Endothelial cell (in vitro differentiated cells): ENCODE measurements at regions not wholly inside any gene's neighbourhood (a gene's known extent, or its start where the extent isn't known, plus 50 kb on each side); places are given as distances from the start of the nearest gene placed in this dataset.

Experiments used
- DNase-seq: peaks from one replicate; pipeline ENCODE4 v3.0.0; 2021; ENCODE audit warnings: low spot score
- H3K27ac Mint-ChIP-seq: one replicate; pipeline ENCODE4 v1.8.0; 2021; ENCODE audit warnings: mixed read lengths, inconsistent platforms; ENCODE audit not compliant: unreplicated experiment
- H3K27me3 Mint-ChIP-seq: one replicate; pipeline ENCODE4 v1.8.0; 2021; ENCODE audit warnings: mild to moderate bottlenecking, moderate library complexity, mixed read lengths, inconsistent platforms; ENCODE audit not compliant: unreplicated experiment
- H3K36me3 Mint-ChIP-seq: one replicate; pipeline ENCODE4 v1.8.0; 2021; ENCODE audit warnings: mild to moderate bottlenecking, low read depth, mixed read lengths, inconsistent platforms; ENCODE audit not compliant: unreplicated experiment
- H3K4me1 Mint-ChIP-seq: one replicate; pipeline ENCODE4 v1.8.0; 2021; ENCODE audit warnings: mild to moderate bottlenecking, mixed read lengths, inconsistent platforms; ENCODE audit not compliant: unreplicated experiment
- H3K4me3 Mint-ChIP-seq: one replicate; pipeline ENCODE4 v1.8.0; 2021; ENCODE audit warnings: mild to moderate bottlenecking, mixed read lengths, inconsistent platforms; ENCODE audit not compliant: unreplicated experiment
- H3K9me3 Mint-ChIP-seq: one replicate; pipeline ENCODE4 v1.8.0; 2021; ENCODE audit warnings: mixed read lengths, inconsistent platforms; ENCODE audit not compliant: unreplicated experiment
- CTCF ChIP-seq: fragments of 200-600 bp; sonication (generic); IDR thresholded peaks from one replicate; pipeline ENCODE4 v1.5.0; 2021; ENCODE audit warnings: antibody characterized with exemption; ENCODE audit not compliant: unreplicated experiment

GRCh38 chr2:236862526-236862925, 223.2 kb upstream of the COPS8 start:
- no peaks in the 10 kb centered on the region for H3K4me1 Mint-ChIP-seq
- H3K9me3 Mint-ChIP-seq = peaks cover 7% of the 10 kb centered on the region
- no peak overlapping the region for H3K27ac Mint-ChIP-seq
- TF ChIP-seq CTCF = no peak
- H3K4me3 Mint-ChIP-seq = no peak overlapping the region
- DNase-seq = no peak
- peaks cover 2% of the 10 kb centered on the region for H3K27me3 Mint-ChIP-seq
- H3K36me3 Mint-ChIP-seq = peaks cover 15% of the 10 kb centered on the region

- H3K27ac Mint-ChIP-seq = no peak overlapping the region
- H3K9me3 Mint-ChIP-seq = peaks cover 7% of the 10 kb centered on the region
- peaks cover 2% of the 10 kb centered on the region for H3K27me3 Mint-ChIP-seq
These were observed 222.5 kb upstream of the COPS8 start for GRCh38 chr2:236862961-236863728.

GRCh38 chr2:236863729-236864126, 222.0 kb upstream of the COPS8 start:
- H3K4me3 Mint-ChIP-seq = no peak overlapping the region
- H3K27me3 Mint-ChIP-seq = peaks cover 2% of the 10 kb centered on the region
- peaks cover 7% of the 10 kb centered on the region for H3K9me3 Mint-ChIP-seq
- no peak for TF ChIP-seq CTCF
- no peak overlapping the region for H3K27ac Mint-ChIP-seq
- no peak for DNase-seq
- H3K4me1 Mint-ChIP-seq = no peaks in the 10 kb centered on the region
- peaks cover 15% of the 10 kb centered on the region for H3K36me3 Mint-ChIP-seq

More at GRCh38 chr2:236862961-236863728, 222.5 kb upstream of the COPS8 start:
- Mint-ChIP-seq H3K4me3 (no peak overlapping the region), H3K4me1 (no peaks in the 10 kb centered on the region), H3K36me3 (peaks cover 15% of the 10 kb centered on the region)
- TF ChIP-seq CTCF = no peak
- no peak for DNase-seq

- DNase-seq = no peak
- Mint-ChIP-seq H3K4me3 (no peak overlapping the region), H3K9me3 (peaks cover 7% of the 10 kb centered on the region), H3K4me1 (no peaks in the 10 kb centered on the region), H3K36me3 (peaks cover 15% of the 10 kb centered on the region), H3K27me3 (peaks cover 2% of the 10 kb centered on the region), H3K27ac (no peak overlapping the region)
- TF ChIP-seq CTCF = no peak
These were observed 220.6 kb upstream of the COPS8 start for GRCh38 chr2:236865052-236865451.

GRCh38 chr2:236866542-236867340, 218.9 kb upstream of the COPS8 start:
- no peak for DNase-seq
- Mint-ChIP-seq H3K27ac (no peak overlapping the region), H3K9me3 (peaks cover 7% of the 10 kb centered on the region), H3K4me1 (peaks cover 5% of the 10 kb centered on the region), H3K4me3 (no peak overlapping the region), H3K27me3 (peaks cover 2% of the 10 kb centered on the region), H3K36me3 (peaks cover 15% of the 10 kb centered on the region)
- TF ChIP-seq CTCF = no peak
